Loucy (cell line): ENCODE measurements at regions not wholly inside any gene's neighbourhood (a gene's known extent, or its start where the extent isn't known, plus 50 kb on each side); places are given as distances from the start of the nearest gene placed in this dataset.

Source experiments
- H2AFZ ChIP-seq: fragments of 200-600 bp; sonication (generic); 2 replicates; pipeline ENCODE4 v1.6.0; 2016; ENCODE audit warnings: antibody characterized with exemption, mild to moderate bottlenecking, low read length, moderate library complexity
- H3F3A ChIP-seq: fragments of 200-600 bp; 2 replicates; pipeline ENCODE4 v1.6.0; 2016; ENCODE audit warnings: antibody characterized with exemption, low read depth, mild to moderate bottlenecking
- H3K27me3 ChIP-seq: fragments of 200-600 bp; sonication (generic); 2 replicates; pipeline ENCODE4 v1.6.1; 2014; ENCODE audit warnings: low read length, mild to moderate bottlenecking; ENCODE audit not compliant: insufficient read depth, poor library complexity, severe bottlenecking
- H3K36me3 ChIP-seq: fragments of 200-600 bp; sonication (generic); 2 replicates; pipeline ENCODE4 v1.6.1; 2016; ENCODE audit warnings: low read length; ENCODE audit not compliant: insufficient read depth
- H3K4me1 ChIP-seq: fragments of 200-600 bp; sonication (generic); 2 replicates; pipeline ENCODE4 v1.5.1; 2014; ENCODE audit warnings: low read length, mild to moderate bottlenecking; ENCODE audit not compliant: insufficient read depth, poor library complexity, severe bottlenecking
- H3K4me2 ChIP-seq: fragments of 200-600 bp; sonication (generic); 2 replicates; pipeline ENCODE4 v1.6.0; 2014; ENCODE audit warnings: antibody characterized with exemption, low read length, low read depth, mild to moderate bottlenecking; ENCODE audit not compliant: poor library complexity, severe bottlenecking
- H3K4me3 ChIP-seq: fragments of 200-600 bp; sonication (generic); 2 replicates; pipeline ENCODE4 v1.5.1; 2014; ENCODE audit warnings: low read length, mild to moderate bottlenecking, mixed read lengths; ENCODE audit not compliant: poor library complexity, severe bottlenecking
- H3K79me2 ChIP-seq: fragments of 200-600 bp; sonication (generic); 2 replicates; pipeline ENCODE4 v1.6.1; 2014; ENCODE audit warnings: low read length; ENCODE audit not compliant: insufficient read depth
- H3K9ac ChIP-seq: fragments of 200-600 bp; sonication (generic); 2 replicates; pipeline ENCODE4 v1.6.0; 2014; ENCODE audit warnings: mild to moderate bottlenecking, low read depth, low read length, moderate library complexity; ENCODE audit not compliant: poor library complexity, severe bottlenecking
- H3K9me2 ChIP-seq: fragments of 200-600 bp; sonication (generic); replicated peaks from 2 replicates; pipeline ENCODE4 v1.6.1; 2016; ENCODE audit warnings: low read depth, low read length, mixed read lengths
- H3K9me3 ChIP-seq: fragments of 200-600 bp; sonication (generic); 2 replicates; pipeline ENCODE4 v1.6.1; 2014; ENCODE audit warnings: mild to moderate bottlenecking, antibody characterized with exemption, low read length, low read depth; ENCODE audit not compliant: insufficient read depth
- H4K20me1 ChIP-seq: fragments of 200-600 bp; sonication (generic); 2 replicates; pipeline ENCODE4 v1.6.0; 2014; ENCODE audit warnings: antibody characterized with exemption, low read length, mild to moderate bottlenecking; ENCODE audit not compliant: insufficient read depth, poor library complexity, severe bottlenecking
- CTCF ChIP-seq: fragments of 200-600 bp; sonication (generic); conservative IDR thresholded peaks from 2 replicates; pipeline ENCODE4 v1.5.1; 2014; ENCODE audit warnings: mild to moderate bottlenecking, antibody characterized with exemption, low read length
- EZH2phosphoT487 ChIP-seq: fragments of 200-600 bp; IDR thresholded peaks from 2 replicates; pipeline ENCODE4 v1.6.1; 2018; ENCODE audit warnings: antibody characterized with exemption, mild to moderate bottlenecking, moderate library complexity, borderline replicate concordance

GRCh38 chr6:155528982-155529453 lies 73.4 kb upstream of the NOX3 start:
- Histone ChIP-seq H3K79me2 (no peaks in the 10 kb centered on the region), H3K9me2 (no peaks in the 10 kb centered on the region), H3F3A (no peaks in the 10 kb centered on the region), H4K20me1 (no peaks in the 10 kb centered on the region), H3K4me3 (no peak overlapping the region), H3K4me1 (peaks cover 11% of the 10 kb centered on the region), H3K36me3 (no peaks in the 10 kb centered on the region), H3K9ac (no peak overlapping the region), H3K27me3 (no peaks in the 10 kb centered on the region), H3K9me3 (no peaks in the 10 kb centered on the region), H3K4me2 (peak overlapping the region; percentile 30), H2AFZ (peak overlapping the region; percentile 30)
- no peak for TF ChIP-seq CTCF
- TF ChIP-seq EZH2phosphoT487: no peak

DNA sequence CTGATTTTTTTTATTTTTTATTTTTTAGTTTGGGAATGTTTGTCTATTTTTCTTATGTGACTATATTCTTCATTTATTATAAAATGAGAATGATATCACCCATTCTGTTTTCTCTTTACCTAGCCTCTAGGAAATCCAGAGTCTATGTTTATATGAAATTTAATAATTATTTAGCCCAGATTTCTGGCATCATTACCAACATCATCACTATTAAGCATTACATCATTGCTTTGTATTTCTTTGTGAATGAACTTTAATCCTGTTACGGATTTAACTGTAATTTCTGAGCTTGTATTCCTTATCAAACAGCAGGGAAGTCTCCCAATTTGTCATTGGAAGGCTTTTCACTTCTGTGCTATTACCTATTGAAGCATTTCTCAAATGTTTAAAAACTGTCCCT lies 72.7 kb upstream of the NOX3 start:
- H3K4me1 ChIP-seq: peaks cover 11% of the 10 kb centered on the region

GRCh38 chr6:155527443-155527842 lies 71.8 kb upstream of the NOX3 start:
- Histone ChIP-seq H3K4me3 (no peak overlapping the region), H3K27me3 (no peaks in the 10 kb centered on the region), H3K9ac (no peak overlapping the region), H3K79me2 (no peaks in the 10 kb centered on the region), H3K4me2 (no peak overlapping the region), H3K36me3 (no peaks in the 10 kb centered on the region), H4K20me1 (no peaks in the 10 kb centered on the region), H3K9me2 (no peaks in the 10 kb centered on the region), H3F3A (no peaks in the 10 kb centered on the region), H3K9me3 (no peaks in the 10 kb centered on the region), H3K4me1 (peaks cover 11% of the 10 kb centered on the region), H2AFZ (no peak overlapping the region)
- TF ChIP-seq EZH2phosphoT487 (no peak), CTCF (no peak)

More for the DNA sequence above, 72.7 kb upstream of the NOX3 start:
- Histone ChIP-seq H3K9me2 (no peaks in the 10 kb centered on the region), H3K9ac (no peak overlapping the region), H3K9me3 (no peaks in the 10 kb centered on the region), H3K36me3 (no peaks in the 10 kb centered on the region), H3K79me2 (no peaks in the 10 kb centered on the region), H3K4me3 (no peak overlapping the region), H4K20me1 (no peaks in the 10 kb centered on the region), H3F3A (no peaks in the 10 kb centered on the region), H2AFZ (0 out of 2 replicates have a peak overlapping the region, but pooled peaks have one; percentile 30), H3K4me2 (no peak overlapping the region), H3K27me3 (no peaks in the 10 kb centered on the region)
- no peak for TF ChIP-seq EZH2phosphoT487
- TF ChIP-seq CTCF: no peak
